ENCODE measurements at regions not wholly inside any gene's neighbourhood (a gene's known extent, or its start where the extent isn't known, plus 50 kb on each side); places are given as distances from the start of the nearest gene placed in this dataset.
A peak's percentile ranks its signal among the peaks of the same experiment; 100 is the strongest.

GRCh38 chr4:125062115-125063050 is 252.4 kb upstream of the FAT4 start:
- peak; percentile 32 for DNase-seq (ENCODE audit: low spot score)

- peak; percentile 21 for DNase-seq (ENCODE audit: low spot score)
These were observed 254.4 kb upstream of the FAT4 start for GRCh38 chr4:125060376-125060775.

GRCh38 chr4:125049711-125050110 is 265.0 kb upstream of the FAT4 start:
- no peak for DNase-seq (ENCODE audit: low spot score)

- no peak for DNase-seq (ENCODE audit: low spot score)
These were observed 269.4 kb upstream of the FAT4 start for GRCh38 chr4:125045311-125045710.

GRCh38 chr4:125044886-125045285 is 269.9 kb upstream of the FAT4 start:
- DNase-seq (ENCODE audit: low spot score), result peak; percentile 40

- DNase-seq (ENCODE audit: low spot score), result no peak
These were observed 271.3 kb upstream of the FAT4 start for GRCh38 chr4:125043486-125043885.

GRCh38 chr4:125042041-125042440 is 272.7 kb upstream of the FAT4 start:
- DNase-seq (ENCODE audit: low spot score), result no peak

- DNase-seq (ENCODE audit: low spot score), result no peak
These were observed 273.3 kb upstream of the FAT4 start for GRCh38 chr4:125041372-125041930.

- no peak for DNase-seq (ENCODE audit: low spot score)
These were observed 275.2 kb upstream of the FAT4 start for GRCh38 chr4:125039550-125039949.

- no peak for DNase-seq (ENCODE audit: low spot score)
These were observed 291.8 kb upstream of the FAT4 start for GRCh38 chr4:125022855-125023501.

GRCh38 chr4:125021189-125021588 is 293.6 kb upstream of the FAT4 start:
- DNase-seq (ENCODE audit: low spot score), result no peak

- no peak for DNase-seq (ENCODE audit: low spot score)
These were observed 294.4 kb upstream of the FAT4 start for GRCh38 chr4:125020089-125021034.

GRCh38 chr4:125016892-125017299 is 297.9 kb upstream of the FAT4 start:
- peak; percentile 44 for DNase-seq (ENCODE audit: low spot score)

- DNase-seq (ENCODE audit: low spot score), result no peak
These were observed 300.9 kb upstream of the FAT4 start for GRCh38 chr4:125013891-125014290.

- no peak for DNase-seq (ENCODE audit: low spot score)
These were observed 299.1 kb upstream of the ANKRD50 start for GRCh38 chr4:125011646-125012045.

GRCh38 chr4:125010796-125011503 is 298.4 kb upstream of the ANKRD50 start:
- peak; percentile 3 for DNase-seq (ENCODE audit: low spot score)

- DNase-seq (ENCODE audit: low spot score), result peak; percentile 55
These were observed 296.1 kb upstream of the ANKRD50 start for GRCh38 chr4:125008676-125009075.

GRCh38 chr4:125004676-125005075 is 292.1 kb upstream of the ANKRD50 start:
- no peak for DNase-seq (ENCODE audit: low spot score)

- DNase-seq (ENCODE audit: low spot score), result no peak
These were observed 291.3 kb upstream of the ANKRD50 start for GRCh38 chr4:125003840-125004239.

- no peak for DNase-seq (ENCODE audit: low spot score)
These were observed 285.5 kb upstream of the ANKRD50 start for GRCh38 chr4:124997991-124998390.

- no peak for DNase-seq (ENCODE audit: low spot score)
These were observed 284.6 kb upstream of the ANKRD50 start for GRCh38 chr4:124997124-124997523.
